Astrocyte of the spinal cord (primary cell): ENCODE measurements at regions not wholly inside any gene's neighbourhood (a gene's known extent, or its start where the extent isn't known, plus 50 kb on each side); places are given as distances from the start of the nearest gene placed in this dataset.

Experiments
- DNase-seq: peaks from one replicate; pipeline ENCODE4 v3.0.0; 2011; ENCODE audit warnings: low read depth, low spot score
- H3K4me3 ChIP-seq: 2 replicates; pipeline ENCODE4 v1.5.1; 2011; ENCODE audit warnings: low read depth, mild to moderate bottlenecking, low read length, moderate library complexity
- CTCF ChIP-seq: IDR thresholded peaks from 2 replicates; pipeline ENCODE4 v1.5.1; 2012; ENCODE audit warnings: low read depth, mild to moderate bottlenecking, low read length, inconsistent platforms
- in situ Hi-C: cut with HindIII; loops from 2 replicates; pipeline ENCODE4 v1.10.0; 2017; ENCODE audit warnings: low sequenced_read_pairs

DNA sequence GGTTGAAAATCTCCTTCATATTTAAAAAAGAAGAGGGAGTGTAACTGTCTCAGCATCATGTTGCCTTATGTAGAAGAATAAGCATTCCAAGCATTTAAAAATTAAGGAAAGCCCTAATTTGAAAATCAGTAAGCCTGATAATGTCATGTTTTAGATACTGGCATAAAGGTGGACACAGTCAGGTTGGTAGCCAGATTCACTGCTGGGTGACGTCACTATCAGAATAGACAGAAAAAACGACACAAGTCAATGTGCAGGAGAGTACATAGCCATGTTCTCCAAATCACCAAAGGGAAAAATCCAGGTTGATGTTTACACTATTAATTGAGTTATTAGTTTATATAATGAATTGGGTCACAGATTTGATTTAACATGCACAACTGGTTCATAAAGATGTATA lies 50.8 kb upstream of the POU3F2 start:
- in situ Hi-C loops = no loop called here
- no peak overlapping the region for H3K4me3 ChIP-seq
- no peak for DNase-seq
- no peak for TF ChIP-seq CTCF
